Skeletal muscle tissue (tissue), 3 donors: ENCODE measurements at regions not wholly inside any gene's neighbourhood (a gene's known extent, or its start where the extent isn't known, plus 50 kb on each side); places are given as distances from the start of the nearest gene placed in this dataset.

Experiments used
- H3K27ac ChIP-seq: one replicate; pipeline ENCODE4 v1.7.0; 2013; ENCODE audit warnings: mild to moderate bottlenecking, low read depth, low read length, inconsistent platforms
- H3K27me3 ChIP-seq, 3 donors: one replicate each; pipeline ENCODE4 v1.7.0; 2013; ENCODE audit warnings: low read length in 3 of 3; ENCODE audit not compliant: control insufficient read depth in 3 of 3, insufficient read depth in 3 of 3
- H3K36me3 ChIP-seq, 3 donors: one replicate each; pipeline ENCODE4 v1.7.0; 2013; ENCODE audit warnings: low read length in 3 of 3; ENCODE audit not compliant: control insufficient read depth in 3 of 3, insufficient read depth in 3 of 3
- H3K4me1 ChIP-seq, 3 donors: one replicate each; pipeline ENCODE4 v1.7.0; 2013; ENCODE audit warnings: low read length in 3 of 3, mild to moderate bottlenecking in 3 of 3; ENCODE audit not compliant: control insufficient read depth in 3 of 3, insufficient read depth in 3 of 3
- H3K4me3 ChIP-seq, 3 donors: one replicate each; pipeline ENCODE4 v1.7.0; 2013; ENCODE audit warnings: low read length in 3 of 3
- H3K9ac ChIP-seq, 3 donors: one replicate each; pipeline ENCODE4 v1.7.0; 2013; ENCODE audit warnings: low read length in 3 of 3, mild to moderate bottlenecking in 3 of 3, moderate library complexity in 2 of 3, low read depth in 1 of 3
- H3K9me3 ChIP-seq, 3 donors: one replicate each; pipeline ENCODE4 v1.7.0; 2013; ENCODE audit warnings: low read length in 3 of 3; ENCODE audit not compliant: control insufficient read depth in 3 of 3
- donor health status: Osteomylitis.

- Histone ChIP-seq H3K9ac (no peak overlapping the region), H3K4me3 (no peak overlapping the region), H3K27ac (no peak overlapping the region), H3K4me1 (no peaks in the 10 kb centered on the region), H3K27me3 (peaks cover 0 to 3% (median 0%) of the 10 kb centered on the region in 3 donors), H3K36me3 (no peaks in the 10 kb centered on the region), H3K9me3 (no peaks in the 10 kb centered on the region)
Observed at GRCh38 chr22:34116126-34116525, 195.8 kb upstream of the LARGE1 start.

GRCh38 chr22:34122042-34122441 is 201.8 kb upstream of the LARGE1 start:
- Histone ChIP-seq H3K9me3 (no peaks in the 10 kb centered on the region), H3K9ac (no peak overlapping the region), H3K4me3 (no peak overlapping the region), H3K27ac (no peak overlapping the region), H3K27me3 (peaks cover 0 to 8% (median 0%) of the 10 kb centered on the region in 3 donors), H3K36me3 (no peaks in the 10 kb centered on the region), H3K4me1 (no peaks in the 10 kb centered on the region)

- Histone ChIP-seq H3K9me3 (no peaks in the 10 kb centered on the region), H3K27me3 (peaks cover 0 to 8% (median 3%) of the 10 kb centered on the region in 3 donors), H3K4me1 (no peaks in the 10 kb centered on the region), H3K9ac (no peak overlapping the region), H3K4me3 (no peak overlapping the region), H3K36me3 (no peaks in the 10 kb centered on the region), H3K27ac (no peak overlapping the region)
Observed at GRCh38 chr22:34129691-34130486, 209.6 kb upstream of the LARGE1 start.

- no peak overlapping the region for H3K27ac ChIP-seq
- no peak overlapping the region for H3K9ac ChIP-seq
- no peak overlapping the region for H3K4me3 ChIP-seq
- H3K4me1 ChIP-seq: no peaks in the 10 kb centered on the region
- H3K9me3 ChIP-seq: no peaks in the 10 kb centered on the region
- H3K36me3 ChIP-seq: no peaks in the 10 kb centered on the region
- H3K27me3 ChIP-seq: peaks cover 0 to 3% (median 0%) of the 10 kb centered on the region in 3 donors
Observed at GRCh38 chr22:34135749-34136148, 215.5 kb upstream of the LARGE1 start.

- Histone ChIP-seq H3K9me3 (peaks cover 0 to 2% (median 0%) of the 10 kb centered on the region in 3 donors), H3K4me1 (no peaks in the 10 kb centered on the region), H3K36me3 (no peaks in the 10 kb centered on the region), H3K27me3 (no peaks in the 10 kb centered on the region), H3K9ac (no peak overlapping the region), H3K27ac (no peak overlapping the region), H3K4me3 (no peak overlapping the region)
Observed at GRCh38 chr22:34150023-34150422, 229.7 kb upstream of the LARGE1 start.

GRCh38 chr22:34159491-34159890 is 239.2 kb upstream of the LARGE1 start:
- Histone ChIP-seq H3K9ac (no peak overlapping the region), H3K4me3 (no peak overlapping the region), H3K27me3 (peaks cover 0 to 3% (median 0%) of the 10 kb centered on the region in 3 donors), H3K36me3 (no peaks in the 10 kb centered on the region), H3K4me1 (no peaks in the 10 kb centered on the region), H3K27ac (no peak overlapping the region), H3K9me3 (peaks cover 0 to 3% (median 0%) of the 10 kb centered on the region in 3 donors)

GRCh38 chr22:34160141-34160783 is 240.0 kb upstream of the LARGE1 start:
- peaks cover 0 to 3% (median 0%) of the 10 kb centered on the region in 3 donors for H3K27me3 ChIP-seq

GRCh38 chr22:34161431-34162123 is 241.3 kb upstream of the LARGE1 start:
- no peak overlapping the region for H3K9ac ChIP-seq
- peaks cover 3 to 4% (median 3%) of the 10 kb centered on the region in 3 donors for H3K27me3 ChIP-seq
- H3K36me3 ChIP-seq: no peaks in the 10 kb centered on the region
- H3K9me3 ChIP-seq: peaks cover 0 to 3% (median 0%) of the 10 kb centered on the region in 3 donors
- H3K4me1 ChIP-seq: no peaks in the 10 kb centered on the region
- no peak overlapping the region for H3K4me3 ChIP-seq
- no peak overlapping the region for H3K27ac ChIP-seq

More at GRCh38 chr22:34160141-34160783, 240.0 kb upstream of the LARGE1 start:
- Histone ChIP-seq H3K9ac (no peak overlapping the region), H3K4me3 (no peak overlapping the region), H3K9me3 (peaks cover 0 to 3% (median 0%) of the 10 kb centered on the region in 3 donors), H3K36me3 (no peaks in the 10 kb centered on the region), H3K4me1 (no peaks in the 10 kb centered on the region), H3K27ac (no peak overlapping the region)

GRCh38 chr22:34198976-34199375 is 278.7 kb upstream of the LARGE1 start:
- no peaks in the 10 kb centered on the region for H3K27me3 ChIP-seq
- no peak overlapping the region for H3K4me3 ChIP-seq
- H3K27ac ChIP-seq: no peak overlapping the region
- H3K9ac ChIP-seq: no peak overlapping the region
- H3K9me3 ChIP-seq: no peaks in the 10 kb centered on the region
- H3K36me3 ChIP-seq: no peaks in the 10 kb centered on the region
- H3K4me1 ChIP-seq: no peaks in the 10 kb centered on the region

GRCh38 chr22:34210301-34210700 is 290.0 kb upstream of the LARGE1 start:
- H3K9ac ChIP-seq: no peak overlapping the region
- H3K36me3 ChIP-seq: no peaks in the 10 kb centered on the region
- no peak overlapping the region for H3K4me3 ChIP-seq
- peaks cover 0 to 5% (median 0%) of the 10 kb centered on the region in 3 donors for H3K27me3 ChIP-seq
- H3K4me1 ChIP-seq: no peaks in the 10 kb centered on the region
- peaks cover 0 to 2% (median 0%) of the 10 kb centered on the region in 3 donors for H3K9me3 ChIP-seq
- no peak overlapping the region for H3K27ac ChIP-seq
